ENCODE measurements at regions not wholly inside any gene's neighbourhood (a gene's known extent, or its start where the extent isn't known, plus 50 kb on each side); places are given as distances from the start of the nearest gene placed in this dataset.
A peak's percentile ranks its signal among the peaks of the same experiment; 100 is the strongest.

DNA sequence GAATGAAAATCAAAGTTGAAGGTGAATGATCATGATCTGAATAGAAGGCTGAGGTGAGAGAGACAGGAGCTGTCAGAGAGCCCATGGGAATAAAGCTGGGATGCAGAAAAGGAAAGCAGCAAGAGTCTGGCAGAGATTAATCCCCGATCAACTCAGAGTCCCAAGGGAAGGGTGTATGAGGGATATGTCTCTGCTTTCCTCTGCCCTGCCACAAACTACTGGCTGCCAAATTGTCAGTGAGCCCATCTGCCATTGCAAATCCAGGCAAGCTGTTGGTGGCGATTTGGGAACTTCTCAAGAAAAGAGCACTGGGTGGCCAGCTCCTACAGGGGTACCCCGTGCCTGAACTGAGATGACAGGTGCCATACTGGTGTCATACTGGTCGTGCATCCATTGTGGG, 705.5 kb upstream of the MAN1A1 start:
- Histone ChIP-seq H3K27me3 (ENCODE audit: insufficient read depth, poor library complexity, severe bottlenecking) (no peaks in the 10 kb centered on the region), H3K4me1 (ENCODE audit: insufficient read depth, poor library complexity, severe bottlenecking) (no peaks in the 10 kb centered on the region), H3K27ac (ENCODE audit: poor library complexity, severe bottlenecking) (no peak overlapping the region), H3K9me3 (ENCODE audit: severe bottlenecking) (no peaks in the 10 kb centered on the region), H3K36me3 (ENCODE audit: low read depth) (no peaks in the 10 kb centered on the region), H3K4me3 (ENCODE audit: severe bottlenecking) (no peak overlapping the region)
- TF ChIP-seq, protein P1, sequence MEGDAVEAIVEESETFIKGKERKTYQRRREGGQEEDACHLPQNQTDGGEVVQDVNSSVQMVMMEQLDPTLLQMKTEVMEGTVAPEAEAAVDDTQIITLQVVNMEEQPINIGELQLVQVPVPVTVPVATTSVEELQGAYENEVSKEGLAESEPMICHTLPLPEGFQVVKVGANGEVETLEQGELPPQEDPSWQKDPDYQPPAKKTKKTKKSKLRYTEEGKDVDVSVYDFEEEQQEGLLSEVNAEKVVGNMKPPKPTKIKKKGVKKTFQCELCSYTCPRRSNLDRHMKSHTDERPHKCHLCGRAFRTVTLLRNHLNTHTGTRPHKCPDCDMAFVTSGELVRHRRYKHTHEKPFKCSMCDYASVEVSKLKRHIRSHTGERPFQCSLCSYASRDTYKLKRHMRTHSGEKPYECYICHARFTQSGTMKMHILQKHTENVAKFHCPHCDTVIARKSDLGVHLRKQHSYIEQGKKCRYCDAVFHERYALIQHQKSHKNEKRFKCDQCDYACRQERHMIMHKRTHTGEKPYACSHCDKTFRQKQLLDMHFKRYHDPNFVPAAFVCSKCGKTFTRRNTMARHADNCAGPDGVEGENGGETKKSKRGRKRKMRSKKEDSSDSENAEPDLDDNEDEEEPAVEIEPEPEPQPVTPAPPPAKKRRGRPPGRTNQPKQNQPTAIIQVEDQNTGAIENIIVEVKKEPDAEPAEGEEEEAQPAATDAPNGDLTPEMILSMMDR (IDR thresholded peaks at IDR 0.05; ENCODE audit: poor library complexity, severe bottlenecking): no peak
- ATAC-seq (ENCODE audit: low read depth): no peak
- DNase-seq (ENCODE audit: low spot score): peak; percentile 22

DNA sequence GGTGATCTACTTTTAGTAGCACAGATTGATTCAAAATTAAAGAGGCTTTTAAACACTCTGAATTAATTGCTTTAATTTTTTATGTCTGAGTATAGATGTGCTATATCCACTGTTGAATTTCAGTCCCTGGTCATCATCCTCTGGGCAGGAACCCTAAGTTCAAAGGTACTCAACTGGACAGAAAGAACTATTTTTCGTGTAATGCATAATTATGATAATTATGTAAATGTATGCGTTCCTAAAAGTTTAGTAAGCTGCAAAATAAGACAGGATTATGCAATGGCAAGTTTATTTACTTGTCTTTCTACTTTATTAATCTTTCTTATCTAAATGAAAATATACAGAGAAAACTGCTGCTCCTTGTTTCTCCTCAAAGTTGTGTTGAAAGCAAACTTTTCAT, 690.1 kb upstream of the MAN1A1 start:
- Histone ChIP-seq H3K9me3 (ENCODE audit: severe bottlenecking) (no peaks in the 10 kb centered on the region), H3K36me3 (ENCODE audit: low read depth) (no peaks in the 10 kb centered on the region), H3K4me1 (ENCODE audit: insufficient read depth, poor library complexity, severe bottlenecking) (no peaks in the 10 kb centered on the region), H3K4me3 (ENCODE audit: severe bottlenecking) (no peak overlapping the region), H3K27ac (ENCODE audit: poor library complexity, severe bottlenecking) (no peak overlapping the region), H3K27me3 (ENCODE audit: insufficient read depth, poor library complexity, severe bottlenecking) (no peaks in the 10 kb centered on the region)
- TF ChIP-seq, protein P1 (IDR thresholded peaks at IDR 0.05; ENCODE audit: poor library complexity, severe bottlenecking): no peak
- no peak for DNase-seq (ENCODE audit: low spot score)
- ATAC-seq (ENCODE audit: low read depth): no peak

DNA sequence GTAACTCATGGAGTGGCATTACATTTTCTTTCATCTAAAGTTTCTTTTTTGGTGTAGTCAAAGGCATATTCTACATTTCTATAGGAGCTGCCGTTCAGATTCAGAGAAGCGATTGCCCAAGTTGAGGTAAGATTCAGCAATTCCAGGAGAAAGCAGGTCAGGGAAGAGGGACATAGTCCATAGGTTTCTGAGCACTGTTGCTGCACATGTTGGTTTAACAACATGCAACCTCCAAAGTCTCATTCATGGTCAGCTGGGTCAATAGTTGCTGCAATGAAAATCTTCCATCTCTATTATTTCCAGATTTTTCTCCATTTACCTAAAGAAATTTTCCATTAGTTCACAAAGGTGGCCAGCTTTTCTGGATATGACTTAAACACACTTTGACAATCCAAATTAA, 682.3 kb upstream of the MAN1A1 start:
- Histone ChIP-seq H3K9me3 (ENCODE audit: severe bottlenecking) (no peaks in the 10 kb centered on the region), H3K27ac (ENCODE audit: poor library complexity, severe bottlenecking) (no peak overlapping the region), H3K36me3 (ENCODE audit: low read depth) (no peaks in the 10 kb centered on the region), H3K4me1 (ENCODE audit: insufficient read depth, poor library complexity, severe bottlenecking) (no peaks in the 10 kb centered on the region), H3K27me3 (ENCODE audit: insufficient read depth, poor library complexity, severe bottlenecking) (no peaks in the 10 kb centered on the region), H3K4me3 (ENCODE audit: severe bottlenecking) (no peak overlapping the region)
- ATAC-seq (ENCODE audit: low read depth): no peak
- DNase-seq (ENCODE audit: low spot score): no peak
- TF ChIP-seq, protein P1 (IDR thresholded peaks at IDR 0.05; ENCODE audit: poor library complexity, severe bottlenecking): no peak

DNA sequence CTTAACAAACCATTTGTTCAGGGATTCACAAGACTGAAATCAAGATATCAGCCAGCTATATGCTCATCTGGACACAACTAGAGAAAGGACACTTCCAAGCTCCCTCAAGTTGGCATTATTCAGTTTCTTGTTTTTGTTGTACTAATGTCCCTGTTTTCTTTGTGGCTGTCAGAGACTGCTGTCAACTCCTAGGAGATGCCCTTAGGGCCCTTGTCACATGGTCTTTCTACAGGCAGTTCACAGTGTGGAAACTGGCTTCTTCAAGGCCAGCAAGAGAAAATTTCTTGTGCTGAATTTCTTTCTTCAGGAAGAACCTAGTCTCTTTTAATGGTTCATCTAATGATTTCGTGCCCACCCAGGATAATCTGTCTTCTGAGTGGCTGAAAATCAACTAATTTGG, 677.2 kb upstream of the MAN1A1 start:
- Histone ChIP-seq H3K27ac (ENCODE audit: poor library complexity, severe bottlenecking) (no peak overlapping the region), H3K9me3 (ENCODE audit: severe bottlenecking) (no peaks in the 10 kb centered on the region), H3K4me3 (ENCODE audit: severe bottlenecking) (no peak overlapping the region), H3K36me3 (ENCODE audit: low read depth) (no peaks in the 10 kb centered on the region), H3K4me1 (ENCODE audit: insufficient read depth, poor library complexity, severe bottlenecking) (no peaks in the 10 kb centered on the region), H3K27me3 (ENCODE audit: insufficient read depth, poor library complexity, severe bottlenecking) (no peaks in the 10 kb centered on the region)
- ATAC-seq (ENCODE audit: low read depth) (no peak), DNase-seq (ENCODE audit: low spot score) (no peak)
- TF ChIP-seq, protein P1 (IDR thresholded peaks at IDR 0.05; ENCODE audit: poor library complexity, severe bottlenecking): no peak

DNA sequence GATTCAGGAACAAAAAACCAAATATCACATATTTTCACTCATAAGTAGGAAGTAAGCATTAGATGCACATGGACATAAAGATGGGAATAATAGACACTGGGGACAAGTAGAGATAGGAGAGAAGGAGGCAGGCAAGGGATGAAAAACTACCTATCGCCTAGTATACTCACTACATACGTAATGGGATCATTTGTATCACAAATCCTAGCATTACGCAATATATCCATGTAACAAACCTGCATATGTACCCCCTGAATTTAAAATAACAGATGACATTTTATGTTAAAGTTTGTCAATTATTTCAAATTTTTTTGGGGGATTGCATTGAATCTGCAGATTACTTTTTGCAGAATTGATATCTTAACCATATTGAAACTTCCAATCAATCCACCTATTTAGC, 660.5 kb upstream of the MAN1A1 start:
- DNase-seq (ENCODE audit: low spot score) (no peak), ATAC-seq (ENCODE audit: low read depth) (no peak)
- H3K9me3 ChIP-seq (ENCODE audit: severe bottlenecking): no peaks in the 10 kb centered on the region
- no peak overlapping the region for H3K27ac ChIP-seq (ENCODE audit: poor library complexity, severe bottlenecking)
- TF ChIP-seq, protein P1 (IDR thresholded peaks at IDR 0.05; ENCODE audit: poor library complexity, severe bottlenecking): no peak
- H3K4me1 ChIP-seq (ENCODE audit: insufficient read depth, poor library complexity, severe bottlenecking): no peaks in the 10 kb centered on the region
- no peaks in the 10 kb centered on the region for H3K36me3 ChIP-seq (ENCODE audit: low read depth)
- H3K4me3 ChIP-seq (ENCODE audit: severe bottlenecking): no peak overlapping the region
- H3K27me3 ChIP-seq (ENCODE audit: insufficient read depth, poor library complexity, severe bottlenecking): no peaks in the 10 kb centered on the region
